Nephron progenitor cell (in vitro differentiated cells): ENCODE measurements at regions not wholly inside any gene's neighbourhood (a gene's known extent, or its start where the extent isn't known, plus 50 kb on each side); places are given as distances from the start of the nearest gene placed in this dataset.
A peak's percentile ranks its signal among the peaks of the same experiment; 100 is the strongest.

Experiments used
- DNase-seq: peaks from one replicate; pipeline ENCODE4 v3.0.0; 2021
- H3K27ac Mint-ChIP-seq: 2 replicates; pipeline ENCODE4 v1.8.0; 2021; ENCODE audit warnings: mild to moderate bottlenecking, moderate library complexity, mixed read lengths
- H3K27me3 Mint-ChIP-seq: 2 replicates; pipeline ENCODE4 v1.8.0; 2021; ENCODE audit warnings: mild to moderate bottlenecking, low read depth, mixed read lengths; ENCODE audit not compliant: poor library complexity
- H3K36me3 Mint-ChIP-seq: 2 replicates; pipeline ENCODE4 v1.8.0; 2021; ENCODE audit warnings: low read depth, mixed read lengths
- H3K4me1 Mint-ChIP-seq: 2 replicates; pipeline ENCODE4 v1.8.0; 2021; ENCODE audit warnings: mixed read lengths
- H3K4me3 Mint-ChIP-seq: 2 replicates; pipeline ENCODE4 v1.8.0; 2021; ENCODE audit warnings: mild to moderate bottlenecking, moderate library complexity, mixed read lengths
- H3K9me3 Mint-ChIP-seq: 2 replicates; pipeline ENCODE4 v1.8.0; 2021; ENCODE audit warnings: mild to moderate bottlenecking, moderate library complexity, mixed read lengths
- CTCF ChIP-seq: fragments of 200-600 bp; sonication (generic); IDR thresholded peaks from 2 replicates; pipeline ENCODE4 v1.5.0; 2021; ENCODE audit warnings: antibody characterized with exemption

GRCh38 chr3:8210882-8211341 is 290.7 kb upstream of the LMCD1 start:
- no peak for DNase-seq
- H3K4me1 Mint-ChIP-seq: no peaks in the 10 kb centered on the region
- TF ChIP-seq CTCF: no peak
- H3K27ac Mint-ChIP-seq: no peak overlapping the region
- no peaks in the 10 kb centered on the region for H3K9me3 Mint-ChIP-seq
- H3K4me3 Mint-ChIP-seq: no peak overlapping the region
- H3K27me3 Mint-ChIP-seq: peaks cover 3% of the 10 kb centered on the region
- no peaks in the 10 kb centered on the region for H3K36me3 Mint-ChIP-seq

GRCh38 chr3:8212794-8213193 is 288.8 kb upstream of the LMCD1 start:
- TF ChIP-seq CTCF: no peak
- H3K4me1 Mint-ChIP-seq: no peaks in the 10 kb centered on the region
- H3K27ac Mint-ChIP-seq: peak overlapping the region; percentile 85

GRCh38 chr3:8213286-8213685 is 288.3 kb upstream of the LMCD1 start:
- Mint-ChIP-seq H3K27ac (peak overlapping the region; percentile 85), H3K4me1 (no peaks in the 10 kb centered on the region)
- no peak for TF ChIP-seq CTCF

More at GRCh38 chr3:8212794-8213193, 288.8 kb upstream of the LMCD1 start:
- no peaks in the 10 kb centered on the region for H3K9me3 Mint-ChIP-seq
- H3K4me3 Mint-ChIP-seq: no peak overlapping the region
- DNase-seq: no peak
- H3K27me3 Mint-ChIP-seq: peaks cover 3% of the 10 kb centered on the region
- no peaks in the 10 kb centered on the region for H3K36me3 Mint-ChIP-seq

GRCh38 chr3:8215821-8216220 is 285.8 kb upstream of the LMCD1 start:
- Mint-ChIP-seq H3K27me3 (peaks cover 3% of the 10 kb centered on the region), H3K36me3 (no peaks in the 10 kb centered on the region), H3K27ac (no peak overlapping the region), H3K9me3 (no peaks in the 10 kb centered on the region), H3K4me1 (no peaks in the 10 kb centered on the region), H3K4me3 (no peak overlapping the region)
- no peak for DNase-seq
- no peak for TF ChIP-seq CTCF

More at GRCh38 chr3:8213286-8213685, 288.3 kb upstream of the LMCD1 start:
- no peak for DNase-seq
- Mint-ChIP-seq H3K9me3 (no peaks in the 10 kb centered on the region), H3K27me3 (peaks cover 3% of the 10 kb centered on the region), H3K36me3 (no peaks in the 10 kb centered on the region), H3K4me3 (no peak overlapping the region)

- Mint-ChIP-seq H3K36me3 (no peaks in the 10 kb centered on the region), H3K4me3 (no peak overlapping the region)
Observed at GRCh38 chr3:8218353-8218940, 283.2 kb upstream of the LMCD1 start.

More at GRCh38 chr3:8218353-8218940, 283.2 kb upstream of the LMCD1 start:
- DNase-seq: no peak
- Mint-ChIP-seq H3K27me3 (peaks cover 3% of the 10 kb centered on the region), H3K27ac (no peak overlapping the region), H3K4me1 (no peaks in the 10 kb centered on the region), H3K9me3 (no peaks in the 10 kb centered on the region)
- TF ChIP-seq CTCF: no peak
